ENCODE measurements at regions not wholly inside any gene's neighbourhood (a gene's known extent, or its start where the extent isn't known, plus 50 kb on each side); places are given as distances from the start of the nearest gene placed in this dataset.

DNA sequence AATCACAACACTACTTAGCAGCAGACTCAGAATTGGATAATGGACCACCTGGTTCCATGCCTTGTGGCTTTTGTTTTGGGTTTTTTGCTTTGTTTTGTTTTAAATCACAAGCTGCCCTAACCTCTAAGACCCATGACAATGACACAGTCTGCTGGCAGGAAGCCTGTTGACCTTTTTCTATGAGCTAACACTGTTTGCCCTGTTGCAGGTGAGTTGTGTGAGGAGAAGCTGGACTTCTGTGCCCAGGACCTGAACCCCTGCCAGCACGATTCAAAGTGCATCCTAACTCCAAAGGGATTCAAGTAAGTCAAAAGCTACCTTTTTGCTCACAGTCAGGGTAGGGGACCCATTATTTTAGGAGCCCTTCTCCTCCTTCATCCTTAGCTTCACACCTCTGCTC is 110.8 kb upstream of the PACRGL start:
- TF ChIP-seq EZH2 (IDR thresholded peaks at IDR 0.05) (no peak), POLR2AphosphoS5 (IDR thresholded peaks at IDR 0.05; ENCODE audit: borderline replicate concordance, low read depth, low read length) (no peak)

All from SK-N-MC (cell line).